ENCODE measurements at regions not wholly inside any gene's neighbourhood (a gene's known extent, or its start where the extent isn't known, plus 50 kb on each side); places are given as distances from the start of the nearest gene placed in this dataset.

GRCh38 chr15:81449836-81450474 is 75.9 kb upstream of the TMC3 start:
- TF ChIP-seq CTCF (IDR thresholded peaks at IDR 0.05; ENCODE audit: borderline replicate concordance, extremely low read depth, low read length, poor library complexity, severe bottlenecking) (no peak), EZH2 (IDR thresholded peaks at IDR 0.05; ENCODE audit: borderline replicate concordance, low read depth, low read length, severe bottlenecking) (no peak)

Data from DND-41 (cell line).